ENCODE measurements at regions not wholly inside any gene's neighbourhood (a gene's known extent, or its start where the extent isn't known, plus 50 kb on each side); places are given as distances from the start of the nearest gene placed in this dataset.

DNA sequence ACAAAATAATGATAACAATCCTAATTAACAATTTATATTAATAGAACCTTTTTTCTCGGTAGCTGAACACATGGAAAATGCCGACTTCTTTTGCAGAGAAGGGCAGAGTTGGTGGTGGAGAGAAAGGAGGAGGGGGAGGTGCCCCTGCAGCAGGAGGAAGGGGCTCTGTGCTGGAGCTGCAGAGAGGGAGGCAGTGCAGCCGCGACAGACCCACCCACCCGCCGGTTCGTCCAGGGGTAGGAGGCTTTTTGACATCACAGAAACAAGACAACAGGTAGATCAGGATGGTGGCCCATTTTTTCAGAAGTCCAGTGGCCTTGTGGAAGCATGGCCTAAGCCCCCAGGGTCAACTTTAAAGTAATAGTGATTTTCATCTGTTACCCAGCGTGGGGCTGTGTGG, 321.1 kb upstream of the SALL3 start:
- TF ChIP-seq CTCF (IDR thresholded peaks at IDR 0.05), result no peak
- TF ChIP-seq POLR2A (IDR thresholded peaks at IDR 0.05), result no peak
